GM18505 (cell line): ENCODE measurements at regions not wholly inside any gene's neighbourhood (a gene's known extent, or its start where the extent isn't known, plus 50 kb on each side); places are given as distances from the start of the nearest gene placed in this dataset.

Experiments
- ATAC-seq: cut with Tn5 transposase; IDR thresholded peaks from one replicate; pipeline ENCODE4 v1.9.1; 2021; ENCODE audit not compliant: unreplicated experiment
- POLR2A ChIP-seq: IDR thresholded peaks from 4 replicates; pipeline ENCODE4 v1.6.1; 2011; ENCODE audit warnings: borderline replicate concordance; ENCODE audit not compliant: insufficient read depth, insufficient read length; ENCODE audit errors: extremely low read depth

GRCh38 chr12:124449623-124450375 lies 117.6 kb downstream of the NCOR2 start:
- TF ChIP-seq POLR2A = no peak
- ATAC-seq = no peak

- ATAC-seq = no peak
These were observed 118.3 kb downstream of the NCOR2 start for GRCh38 chr12:124448955-124449622.

GRCh38 chr12:124448241-124448954 lies 119.0 kb downstream of the NCOR2 start:
- ATAC-seq = no peak
- no peak for TF ChIP-seq POLR2A

More at GRCh38 chr12:124448955-124449622, 118.3 kb downstream of the NCOR2 start:
- no peak for TF ChIP-seq POLR2A

DNA sequence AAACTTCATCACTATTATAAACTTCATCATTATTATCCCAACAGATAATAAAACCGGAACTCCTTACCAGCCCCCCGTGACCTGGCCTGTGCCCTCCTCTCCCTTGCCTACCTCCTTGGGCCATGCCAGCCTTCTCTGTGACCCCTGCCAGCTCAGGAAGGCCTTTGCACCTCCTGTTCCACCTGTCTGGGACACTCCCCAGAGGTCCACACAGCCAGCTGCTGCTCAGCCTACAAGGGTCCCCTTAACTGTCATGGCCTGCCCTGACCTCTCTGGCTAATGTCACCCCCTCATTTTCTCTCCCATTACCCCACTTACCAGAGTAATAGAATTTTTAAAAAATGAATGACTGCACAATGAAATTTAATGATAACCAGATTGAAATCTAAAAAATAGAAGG lies 121.0 kb downstream of the NCOR2 start:
- no peak for ATAC-seq
- TF ChIP-seq POLR2A = no peak

DNA sequence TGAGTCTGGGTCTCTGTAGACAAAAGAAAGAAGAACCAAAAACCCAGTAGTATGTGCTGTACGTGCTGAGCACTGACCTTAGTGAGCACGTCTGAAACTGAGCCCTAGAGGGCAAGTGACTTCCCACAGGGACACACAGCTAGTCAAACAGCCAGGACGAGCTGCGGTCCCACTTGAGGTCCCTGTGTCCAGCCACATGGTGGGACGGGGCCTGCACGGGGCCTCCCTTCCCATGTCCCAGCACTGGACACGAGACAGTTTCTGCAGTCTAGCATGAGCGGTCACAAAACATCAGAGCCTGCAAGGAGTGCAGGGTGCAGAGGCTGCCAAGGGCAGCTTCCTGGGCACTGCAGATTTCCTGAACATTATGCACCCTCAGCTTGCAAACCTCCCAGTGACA lies 121.6 kb downstream of the NCOR2 start:
- no peak for TF ChIP-seq POLR2A
- no peak for ATAC-seq

GRCh38 chr12:124445121-124445718 lies 122.2 kb downstream of the NCOR2 start:
- no peak for TF ChIP-seq POLR2A
- ATAC-seq = no peak

DNA sequence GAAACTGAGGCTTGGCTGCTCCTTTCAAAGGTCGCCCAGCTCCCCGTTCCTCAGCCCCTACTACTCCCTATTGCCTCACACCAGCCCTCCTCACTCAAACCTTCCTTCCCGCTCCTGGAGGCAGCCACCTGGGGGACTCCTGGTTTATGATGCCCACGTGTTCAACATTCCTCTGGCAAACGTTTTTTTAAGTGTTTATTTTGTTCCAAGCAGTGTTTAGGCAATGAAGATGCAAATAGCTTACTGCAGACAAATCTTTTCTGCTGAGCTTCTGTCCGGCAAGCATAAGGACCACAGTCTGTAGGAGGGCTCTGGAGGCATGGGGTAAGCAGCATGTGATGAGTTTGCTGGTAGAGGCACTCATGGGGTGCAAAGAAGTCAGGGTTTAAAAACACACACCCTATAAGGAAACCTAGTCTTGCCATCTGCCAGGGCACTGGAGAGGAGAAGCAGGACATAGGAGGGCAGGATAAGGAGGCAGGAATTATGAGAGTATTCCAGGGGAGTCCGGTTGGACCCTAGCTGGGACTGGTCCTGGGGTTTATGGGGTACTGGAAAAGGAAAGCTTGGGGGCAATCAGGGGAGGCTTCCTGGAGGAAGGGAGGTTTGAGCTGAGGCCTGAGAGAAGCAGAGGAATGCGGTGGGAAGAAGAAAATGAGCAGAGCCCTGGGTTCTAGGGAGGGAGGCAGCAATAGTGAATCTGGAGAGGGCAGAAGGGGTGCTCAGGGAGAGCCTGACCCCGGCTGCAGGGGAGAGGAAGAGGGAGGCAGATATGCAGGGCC lies 123.3 kb downstream of the NCOR2 start:
- ATAC-seq = no peak
- TF ChIP-seq POLR2A = no peak

DNA sequence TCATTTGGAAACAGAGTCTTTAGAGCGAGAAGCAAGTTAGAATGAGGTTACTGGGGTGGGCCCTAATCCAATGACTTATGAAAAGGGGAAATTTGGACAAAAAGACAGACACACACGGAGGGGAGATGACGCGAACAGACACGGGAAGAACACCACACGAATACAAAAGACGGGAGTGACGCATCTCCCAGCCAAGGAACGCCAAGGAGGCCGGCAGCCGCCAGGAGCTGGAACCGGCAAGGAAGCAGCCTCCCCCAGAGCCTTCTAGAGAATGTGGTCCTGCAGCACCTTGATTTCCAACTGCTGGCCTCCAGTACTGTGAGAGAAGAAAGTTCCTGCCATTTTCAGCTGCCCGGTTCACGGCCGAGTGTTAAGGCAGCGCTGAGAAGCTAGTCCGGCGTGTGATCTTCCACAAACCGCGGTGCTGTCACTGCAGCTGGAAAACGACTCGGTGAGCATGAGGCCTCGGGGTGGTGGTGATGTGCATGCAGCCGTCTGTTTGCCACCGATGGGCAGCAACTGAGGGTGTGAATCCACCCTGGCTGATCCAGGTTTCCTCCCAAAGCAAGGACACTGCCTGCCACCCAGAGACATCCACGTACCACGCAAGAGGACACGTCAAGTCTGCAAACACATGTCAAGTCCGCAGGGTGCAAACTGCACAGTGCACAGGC lies 124.5 kb downstream of the NCOR2 start:
- ATAC-seq = no peak
- no peak for TF ChIP-seq POLR2A

DNA sequence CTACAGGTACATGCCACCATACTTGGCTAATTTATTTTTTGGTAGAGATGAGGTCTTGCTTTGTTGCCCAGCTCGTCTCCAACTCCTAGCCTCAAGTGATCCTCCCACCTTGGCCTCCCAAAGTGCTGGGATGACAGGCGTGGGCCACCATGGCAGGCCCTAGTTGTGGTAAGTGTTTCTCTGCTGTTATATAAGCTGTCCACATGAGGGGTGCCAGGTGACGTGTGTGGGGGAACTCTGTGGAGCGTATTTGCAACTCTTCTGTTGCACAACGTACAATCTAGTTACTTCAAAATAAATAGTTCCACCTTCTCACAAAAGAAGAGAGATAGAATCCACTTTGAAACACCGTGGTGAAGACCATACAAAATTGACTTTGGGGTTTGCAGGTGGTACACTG lies 125.1 kb downstream of the NCOR2 start:
- ATAC-seq = no peak
- TF ChIP-seq POLR2A = no peak

- TF ChIP-seq POLR2A = no peak
- no peak for ATAC-seq
These were observed 125.8 kb downstream of the NCOR2 start for GRCh38 chr12:124441443-124442194.

GRCh38 chr12:124440841-124441381 lies 126.5 kb downstream of the NCOR2 start:
- no peak for ATAC-seq
- no peak for TF ChIP-seq POLR2A
